ENCODE measurements at regions not wholly inside any gene's neighbourhood (a gene's known extent, or its start where the extent isn't known, plus 50 kb on each side); places are given as distances from the start of the nearest gene placed in this dataset.

DNA sequence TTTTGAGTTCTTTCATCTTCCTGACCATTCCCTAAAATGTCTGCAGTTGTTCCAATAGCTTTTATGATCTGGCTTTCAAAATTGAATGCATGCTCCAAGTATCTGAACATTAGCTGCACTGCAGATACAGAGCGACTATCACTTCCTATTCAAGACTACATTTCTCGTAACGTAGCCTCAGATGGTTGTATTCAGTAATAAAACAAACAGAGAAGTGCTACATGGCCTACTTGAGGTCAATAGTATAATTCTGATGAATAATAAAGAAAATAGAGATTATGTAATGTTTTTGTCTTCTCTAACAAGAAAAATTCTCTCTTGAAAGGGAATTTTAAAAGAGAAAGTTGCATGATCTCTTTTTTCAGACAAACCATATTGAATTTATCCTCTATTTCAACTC, 333.9 kb upstream of the IRAK1BP1 start (continued):
- TF ChIP-seq ZBTB33 (IDR thresholded peaks at IDR 0.05; ENCODE audit: borderline replicate concordance, low read depth): no peak
- TF ChIP-seq FOXJ3 (CRISPR knock-in tag; IDR thresholded peaks at IDR 0.05): no peak
- no peak for TF ChIP-seq YY1 (IDR thresholded peaks at IDR 0.05; ENCODE audit: low read depth)

- Histone ChIP-seq H3K9me3 (no peaks in the 10 kb centered on the region), H3K27me3 (ENCODE audit: insufficient read depth) (no peaks in the 10 kb centered on the region), H2AFZ (ENCODE audit: low read depth) (no peak overlapping the region), H3K9ac (no peak overlapping the region), H3K4me1 (ENCODE audit: control insufficient read depth in 1 of 2, insufficient read depth in 2 of 2, low read depth in 1 of 2, low read length in 1 of 2) (peaks cover 0 to 5% of the 10 kb centered on the region in 2 experiments; a peak in 1 of 4 replicates), H3K9me2 (no peaks in the 10 kb centered on the region), H3K4me3 (ENCODE audit: low read depth in 2 of 2, low read length in 1 of 2) (no peak overlapping the region), H3K27ac (ENCODE audit: low read depth in 2 of 2, low read length in 1 of 2) (no peak overlapping the region), H3K4me2 (no peak overlapping the region), H4K20me1 (ENCODE audit: insufficient read depth) (no peaks in the 10 kb centered on the region), H3K36me3 (replicated peaks in 1 of 2; ENCODE audit: control insufficient read depth in 1 of 2, insufficient read depth in 2 of 2, low read length in 1 of 2) (no peaks in the 10 kb centered on the region), H3K79me2 (ENCODE audit: insufficient read depth) (no peaks in the 10 kb centered on the region), H3F3A (replicated peaks; ENCODE audit: insufficient read depth) (no peaks in the 10 kb centered on the region)
- no peak for DNase-seq
- TF ChIP-seq FOSL2 (IDR thresholded peaks at IDR 0.05; ENCODE audit: borderline replicate concordance, low read depth): no peak
- TF ChIP-seq EP300 (IDR thresholded peaks at IDR 0.05; ENCODE audit: borderline replicate concordance in 1 of 2, low read depth in 1 of 2, low read length in 1 of 2): no peak
- TF ChIP-seq SMC3 (IDR thresholded peaks at IDR 0.05; ENCODE audit: low read depth, low read length): no peak
- TF ChIP-seq PBX3 (IDR thresholded peaks at IDR 0.05): no peak
- TF ChIP-seq RAD21 (IDR thresholded peaks at IDR 0.05; ENCODE audit: low read length): no peak
- TF ChIP-seq EZH2phosphoT487 (IDR thresholded peaks at IDR 0.05; ENCODE audit: borderline replicate concordance, low read depth): no peak
- no peak for TF ChIP-seq YY1 (IDR thresholded peaks at IDR 0.05; ENCODE audit: low read depth)
- no peak for TF ChIP-seq JUND (IDR thresholded peaks at IDR 0.05)
- no peak for TF ChIP-seq NRF1 (IDR thresholded peaks at IDR 0.05; ENCODE audit: low read depth, low read length)
- ChIA-PET POLR2A (no interaction called here), CTCF (interaction anchor here (0.7 kb wide), 1 partner anchor 1360 kb away, joined by 3 read pairs; no protein-coding TSS in a partner anchor)
These were observed 333.5 kb upstream of the IRAK1BP1 start for GRCh38 chr6:78533876-78534275.

GRCh38 chr6:78538002-78538401, 329.3 kb upstream of the IRAK1BP1 start:
- H3K4me1 ChIP-seq (ENCODE audit: control insufficient read depth in 1 of 2, insufficient read depth in 2 of 2, low read depth in 1 of 2, low read length in 1 of 2): peaks cover 0 to 5% of the 10 kb centered on the region in 2 experiments; a peak in 1 of 4 replicates
- H3K4me2 ChIP-seq: no peak overlapping the region
- TF ChIP-seq NFIC (IDR thresholded peaks at IDR 0.05; ENCODE audit: borderline replicate concordance) (no peak), FOSL2 (IDR thresholded peaks at IDR 0.05; ENCODE audit: borderline replicate concordance, low read depth) (peak; percentile 52), SMC3 (IDR thresholded peaks at IDR 0.05; ENCODE audit: low read depth, low read length) (no peak), TCF12 (IDR thresholded peaks at IDR 0.05) (0 out of 2 replicates have a peak, but pooled peaks have one; percentile 5), TEAD4 (IDR thresholded peaks at IDR 0.05; ENCODE audit: borderline replicate concordance, insufficient read depth) (no peak), POLR2AphosphoS5 (IDR thresholded peaks at IDR 0.05; ENCODE audit: low read depth, low read length) (no peak), RAD21 (IDR thresholded peaks at IDR 0.05; ENCODE audit: low read length) (no peak)
- H3K9me2 ChIP-seq: no peaks in the 10 kb centered on the region
- H2AFZ ChIP-seq (ENCODE audit: low read depth): no peak overlapping the region
- no peak for DNase-seq
- H3K27ac ChIP-seq (ENCODE audit: low read depth in 2 of 2, low read length in 1 of 2): no peak overlapping the region
- no peak overlapping the region for H3K9ac ChIP-seq
- no peaks in the 10 kb centered on the region for H3K79me2 ChIP-seq (ENCODE audit: insufficient read depth)
- ChIA-PET CTCF (interaction anchor here (1.8 kb wide), 1 partner anchor 24 kb away, joined by 5 read pairs; no protein-coding TSS in a partner anchor), POLR2A (no interaction called here)
- H3K4me3 ChIP-seq (ENCODE audit: low read depth in 2 of 2, low read length in 1 of 2): no peak overlapping the region
- no peaks in the 10 kb centered on the region for H4K20me1 ChIP-seq (ENCODE audit: insufficient read depth)
- H3F3A ChIP-seq (replicated peaks; ENCODE audit: insufficient read depth): no peaks in the 10 kb centered on the region
- H3K27me3 ChIP-seq (ENCODE audit: insufficient read depth): no peaks in the 10 kb centered on the region
- no peaks in the 10 kb centered on the region for H3K9me3 ChIP-seq
- WGBS (ENCODE audit: low lambda C conversion rate): 42% methylated on average over 2 of the region's 2 CpGs
- H3K36me3 ChIP-seq (replicated peaks in 1 of 2; ENCODE audit: control insufficient read depth in 1 of 2, insufficient read depth in 2 of 2, low read length in 1 of 2): peaks cover 0 to 3% of the 10 kb centered on the region in 2 experiments
